ENCODE measurements at regions not wholly inside any gene's neighbourhood (a gene's known extent, or its start where the extent isn't known, plus 50 kb on each side); places are given as distances from the start of the nearest gene placed in this dataset.

DNA sequence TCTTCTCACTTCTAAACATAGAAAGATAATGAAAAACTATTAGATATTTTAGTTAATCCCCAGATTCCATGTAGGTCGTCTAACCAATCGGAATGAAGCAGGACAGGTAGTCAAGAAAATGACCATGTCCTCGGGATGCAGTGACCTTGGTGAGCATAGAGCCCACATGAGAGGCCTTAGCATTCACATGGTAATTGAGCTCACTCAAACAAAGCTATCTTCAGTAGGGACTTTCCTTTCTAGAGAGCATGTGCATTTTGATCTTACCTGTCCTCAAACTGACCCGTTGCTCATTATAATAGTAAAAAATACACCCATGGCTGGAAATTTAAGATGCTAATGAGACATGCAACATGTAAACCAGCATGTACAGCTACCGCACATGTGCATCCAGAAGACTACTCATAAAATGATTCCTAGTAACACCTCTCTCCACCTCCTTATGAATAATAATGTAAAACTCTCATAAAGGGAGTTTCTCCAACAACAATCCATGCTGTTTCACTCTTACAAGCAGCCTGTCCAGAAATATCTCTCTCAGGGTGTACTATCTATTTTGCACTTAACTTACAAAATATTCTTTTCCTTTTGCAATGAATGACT is 274.0 kb upstream of the CDH9 start:
- DNase-seq (no peak), ATAC-seq (no peak)
- Mint-ChIP-seq H3K36me3 (no peaks in the 10 kb centered on the region), H3K4me3 (no peak overlapping the region), H3K27me3 (no peaks in the 10 kb centered on the region), H3K9me3 (peaks cover 0 to 28% (median 5%) of the 10 kb centered on the region in 9 donors), H3K4me1 (no peaks in the 10 kb centered on the region), H3K27ac (no peak overlapping the region)
- POLR2A ChIA-PET, result no interaction called here

DNA sequence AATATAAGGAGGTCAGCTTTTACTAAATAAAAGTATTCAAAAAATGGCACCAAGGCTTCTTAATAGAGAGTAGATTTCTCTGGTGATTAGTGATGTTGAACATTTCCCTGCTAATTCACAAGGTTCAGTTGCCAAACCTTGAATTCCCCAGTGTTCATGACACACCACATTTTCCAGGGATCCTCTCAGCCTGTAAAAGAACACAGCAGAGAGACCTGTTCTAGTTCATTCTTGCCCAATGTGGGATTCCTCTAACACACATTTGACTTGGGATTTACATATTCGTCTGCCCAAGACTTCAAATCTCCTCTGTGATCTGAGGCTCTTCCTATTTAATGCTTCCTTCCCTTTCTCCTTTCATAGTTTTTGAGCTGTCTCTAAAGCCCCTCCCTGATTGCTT is 273.2 kb upstream of the CDH9 start:
- Mint-ChIP-seq H3K27ac (no peak overlapping the region), H3K27me3 (no peaks in the 10 kb centered on the region), H3K36me3 (no peaks in the 10 kb centered on the region), H3K4me3 (no peak overlapping the region), H3K9me3 (peaks cover 0 to 29% (median 5%) of the 10 kb centered on the region in 9 donors), H3K4me1 (no peaks in the 10 kb centered on the region)
- POLR2A ChIA-PET, result no interaction called here
- ATAC-seq (no peak), DNase-seq (no peak)

DNA sequence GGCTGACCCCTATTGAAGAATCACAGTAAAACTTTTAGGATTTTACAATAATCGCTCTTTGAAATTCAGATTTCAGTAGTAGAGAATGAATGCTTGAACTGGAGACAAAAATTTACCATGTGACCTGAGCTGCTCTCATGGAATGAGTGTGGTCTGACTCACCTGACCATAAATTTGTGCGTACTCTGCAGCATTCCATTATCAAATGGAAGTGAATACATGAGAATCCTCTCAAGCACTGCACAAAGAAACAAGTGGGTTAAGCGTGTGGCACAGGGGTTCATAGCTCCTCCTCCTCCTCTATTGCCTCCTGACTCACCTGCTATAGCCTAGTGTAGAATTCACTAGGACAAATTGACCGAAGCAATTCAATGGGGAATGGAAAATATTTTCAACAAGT is 269.8 kb upstream of the CDH9 start:
- Mint-ChIP-seq H3K4me1 (no peaks in the 10 kb centered on the region), H3K27me3 (no peaks in the 10 kb centered on the region), H3K27ac (no peak overlapping the region), H3K36me3 (no peaks in the 10 kb centered on the region), H3K4me3 (no peak overlapping the region), H3K9me3 (peaks cover 0 to 25% (median 4%) of the 10 kb centered on the region in 9 donors)
- ATAC-seq, result no peak
- DNase-seq, result no peak
- POLR2A ChIA-PET, result no interaction called here

DNA sequence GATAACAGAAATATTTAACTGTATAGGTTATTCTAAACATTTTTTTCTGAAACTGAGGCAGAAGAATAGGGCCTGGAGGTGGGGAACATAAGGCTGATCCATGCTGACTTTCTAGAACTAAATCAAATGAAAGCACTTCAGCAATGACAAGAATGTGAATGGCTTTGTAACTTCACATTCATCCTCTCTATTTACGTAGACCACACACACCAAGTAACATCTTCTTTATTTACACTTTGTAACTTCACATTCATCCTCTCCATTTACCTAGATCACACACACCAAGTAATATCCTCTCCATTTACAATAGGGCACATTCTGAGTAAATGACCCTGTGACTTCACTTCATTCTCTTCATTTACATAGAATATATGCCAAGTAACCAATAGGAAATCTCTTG is 251.8 kb upstream of the CDH9 start:
- POLR2A ChIA-PET, result no interaction called here
- no peak for DNase-seq
- Mint-ChIP-seq H3K9me3 (peaks cover 0 to 20% (median 13%) of the 10 kb centered on the region in 9 donors), H3K36me3 (no peaks in the 10 kb centered on the region), H3K4me3 (no peak overlapping the region), H3K4me1 (no peaks in the 10 kb centered on the region), H3K27me3 (no peaks in the 10 kb centered on the region), H3K27ac (no peak overlapping the region)
- ATAC-seq, result no peak

DNA sequence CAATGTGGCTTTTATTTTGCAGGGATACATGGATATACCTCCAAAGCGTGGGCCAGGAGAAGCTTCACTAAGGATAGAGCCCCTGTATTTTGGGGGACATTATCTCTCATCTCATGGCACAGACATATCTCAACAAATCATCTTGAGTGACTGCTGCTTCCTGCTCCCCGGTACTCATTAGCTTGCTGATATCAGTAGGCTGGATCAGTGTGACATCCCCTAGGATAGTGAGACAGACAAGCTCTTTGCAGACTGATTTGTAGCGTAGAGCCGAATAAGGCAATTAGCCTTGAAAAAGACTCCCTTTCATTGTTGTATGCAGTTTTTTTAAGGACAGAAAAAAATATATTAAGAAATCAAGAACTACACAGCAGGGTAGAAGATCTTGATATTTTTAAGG is 237.7 kb upstream of the CDH9 start:
- no peak overlapping the region for H3K4me3 Mint-ChIP-seq
- POLR2A ChIA-PET, result no interaction called here
- no peak for DNase-seq
- peaks cover 0 to 27% (median 5%) of the 10 kb centered on the region in 9 donors for H3K9me3 Mint-ChIP-seq
- H3K36me3 Mint-ChIP-seq, result peaks cover 0 to 8% (median 0%) of the 10 kb centered on the region in 3 donors
- H3K4me1 Mint-ChIP-seq, result no peaks in the 10 kb centered on the region
- no peaks in the 10 kb centered on the region for H3K27me3 Mint-ChIP-seq
- H3K27ac Mint-ChIP-seq, result no peak overlapping the region
- ATAC-seq, result no peak

DNA sequence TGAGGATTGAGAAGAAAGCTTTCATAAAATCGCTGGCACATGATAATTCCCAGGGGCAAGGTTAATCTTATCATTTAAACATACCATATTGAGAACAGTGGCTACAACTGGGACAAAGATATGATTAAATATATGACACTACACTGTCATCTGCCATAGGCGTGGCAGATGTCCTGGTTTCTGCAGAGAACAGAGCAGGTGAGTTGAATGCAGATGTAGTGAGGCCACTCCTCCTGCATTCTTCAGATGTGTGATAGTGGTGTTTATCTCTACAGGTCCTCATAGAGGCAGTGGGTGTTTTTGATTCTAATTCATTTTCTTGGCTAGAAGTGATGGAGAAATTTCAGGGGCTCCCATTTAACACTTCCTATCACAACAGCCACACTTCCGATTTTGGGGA is 237.0 kb upstream of the CDH9 start:
- no peak overlapping the region for H3K4me3 Mint-ChIP-seq
- H3K4me1 Mint-ChIP-seq, result no peaks in the 10 kb centered on the region
- POLR2A ChIA-PET, result no interaction called here
- peaks cover 0 to 29% (median 5%) of the 10 kb centered on the region in 9 donors for H3K9me3 Mint-ChIP-seq
- H3K36me3 Mint-ChIP-seq, result peaks cover 0 to 8% (median 0%) of the 10 kb centered on the region in 3 donors
- H3K27ac Mint-ChIP-seq, result no peak overlapping the region
- no peaks in the 10 kb centered on the region for H3K27me3 Mint-ChIP-seq
- DNase-seq (no peak), ATAC-seq (no peak)

DNA sequence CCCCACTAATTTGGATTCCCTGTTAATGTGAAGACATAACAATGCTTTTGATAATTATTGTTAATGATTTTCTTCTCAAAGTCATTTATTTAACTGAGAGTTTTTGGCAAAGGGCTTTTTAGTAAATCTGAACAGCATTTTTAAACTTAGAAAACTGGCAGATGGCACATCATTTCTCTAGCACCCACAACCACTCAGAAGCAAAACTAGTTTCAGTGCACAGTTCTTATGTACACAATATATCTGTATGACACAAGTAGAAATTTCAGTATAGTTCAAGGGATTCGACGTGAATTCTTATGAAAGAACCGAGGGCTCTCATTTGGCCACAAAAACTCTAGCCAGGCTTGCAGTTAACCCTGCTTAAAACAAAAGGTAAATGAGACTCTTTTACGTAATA is 231.4 kb upstream of the CDH9 start:
- Mint-ChIP-seq H3K4me3 (no peak overlapping the region), H3K9me3 (peaks cover 0 to 39% (median 10%) of the 10 kb centered on the region in 9 donors), H3K36me3 (peaks cover 0 to 8% (median 0%) of the 10 kb centered on the region in 3 donors), H3K27me3 (no peaks in the 10 kb centered on the region), H3K4me1 (no peaks in the 10 kb centered on the region), H3K27ac (no peak overlapping the region)
- no peak for DNase-seq
- POLR2A ChIA-PET, result no interaction called here
- ATAC-seq, result no peak

DNA sequence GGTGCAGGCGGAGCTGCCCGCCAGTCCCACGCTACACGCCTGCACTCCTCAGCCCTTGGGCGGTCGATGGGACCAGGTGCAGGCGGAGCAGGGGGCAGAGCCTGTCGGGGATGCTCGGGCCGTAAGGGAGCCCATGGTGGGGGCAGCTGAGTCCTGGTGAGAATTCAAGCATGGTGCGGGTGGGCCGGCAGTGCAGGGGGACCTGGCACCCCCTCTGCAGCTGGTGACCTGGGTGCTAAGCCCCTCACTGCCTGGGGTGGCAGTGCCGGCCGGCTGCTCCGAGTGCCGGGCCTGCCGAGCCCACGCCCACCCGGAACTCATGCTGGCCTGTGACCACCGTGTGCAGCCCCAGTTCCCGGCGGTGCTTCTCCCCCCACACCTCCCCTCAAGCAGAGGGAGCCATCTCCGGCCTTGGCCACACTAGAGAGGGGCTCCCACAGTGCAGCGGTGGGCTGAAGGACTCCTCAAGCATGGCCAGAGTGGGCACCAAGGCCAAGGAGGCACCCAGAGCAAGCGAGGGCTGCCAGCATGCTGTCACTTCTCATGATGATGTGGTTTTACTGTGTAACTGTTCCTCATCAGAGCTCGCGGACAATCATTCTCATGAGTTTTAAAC is 228.9 kb upstream of the CDH9 start:
- H3K4me3 Mint-ChIP-seq, result no peak overlapping the region
- H3K4me1 Mint-ChIP-seq, result no peaks in the 10 kb centered on the region
- peaks cover 0 to 46% (median 18%) of the 10 kb centered on the region in 9 donors for H3K9me3 Mint-ChIP-seq
- no peak overlapping the region for H3K27ac Mint-ChIP-seq
- no peaks in the 10 kb centered on the region for H3K27me3 Mint-ChIP-seq
- H3K36me3 Mint-ChIP-seq, result no peaks in the 10 kb centered on the region
- no peak for ATAC-seq
- DNase-seq, result no peak
- POLR2A ChIA-PET, result no interaction called here

DNA sequence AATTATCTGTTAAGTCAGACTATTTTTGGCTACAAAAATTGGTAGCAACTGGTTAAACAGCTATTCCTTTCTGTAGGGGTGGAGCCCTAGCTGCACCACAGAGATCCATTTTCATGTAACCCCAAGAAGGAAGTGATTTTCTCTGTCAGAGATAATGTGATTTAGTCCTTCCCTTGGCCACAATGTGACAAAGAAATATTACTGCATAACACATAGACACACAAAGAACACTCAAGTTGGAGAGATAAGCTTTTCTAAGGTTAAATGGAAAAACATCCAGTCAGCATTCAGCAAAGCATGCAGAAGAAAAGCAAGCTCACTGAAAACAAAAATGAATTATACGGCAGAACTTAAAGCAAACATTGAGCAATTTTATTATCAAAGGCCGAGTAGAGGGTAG is 227.8 kb upstream of the CDH9 start:
- ATAC-seq, result no peak
- Mint-ChIP-seq H3K27ac (no peak overlapping the region), H3K36me3 (no peaks in the 10 kb centered on the region), H3K9me3 (peaks cover 0 to 47% (median 18%) of the 10 kb centered on the region in 9 donors), H3K4me3 (no peak overlapping the region), H3K27me3 (no peaks in the 10 kb centered on the region), H3K4me1 (no peaks in the 10 kb centered on the region)
- POLR2A ChIA-PET, result no interaction called here
- DNase-seq, result no peak

DNA sequence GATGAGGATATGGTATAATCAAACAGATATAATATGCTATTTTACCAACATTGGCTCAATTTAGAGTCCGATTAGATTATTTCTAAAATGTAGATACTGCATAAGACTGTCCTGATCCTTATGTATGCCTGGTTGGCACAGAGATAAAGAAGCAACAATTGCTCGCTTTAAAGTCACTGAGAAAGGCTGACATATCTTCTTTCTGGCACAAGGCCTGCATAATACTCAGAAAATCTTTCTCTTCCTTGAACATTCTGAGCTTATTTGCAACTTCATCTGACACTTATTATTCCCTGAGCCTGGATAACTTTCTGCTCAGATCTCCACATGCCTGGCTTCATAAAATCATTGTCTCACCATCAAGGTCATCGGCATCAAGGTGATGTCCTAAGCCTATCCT is 219.3 kb upstream of the CDH9 start:
- Mint-ChIP-seq H3K36me3 (no peaks in the 10 kb centered on the region), H3K4me1 (no peaks in the 10 kb centered on the region), H3K27ac (no peak overlapping the region), H3K9me3 (peaks cover 0 to 30% (median 6%) of the 10 kb centered on the region in 9 donors), H3K4me3 (no peak overlapping the region), H3K27me3 (no peaks in the 10 kb centered on the region)
- no peak for ATAC-seq
- no peak for DNase-seq
- POLR2A ChIA-PET, result no interaction called here

DNA sequence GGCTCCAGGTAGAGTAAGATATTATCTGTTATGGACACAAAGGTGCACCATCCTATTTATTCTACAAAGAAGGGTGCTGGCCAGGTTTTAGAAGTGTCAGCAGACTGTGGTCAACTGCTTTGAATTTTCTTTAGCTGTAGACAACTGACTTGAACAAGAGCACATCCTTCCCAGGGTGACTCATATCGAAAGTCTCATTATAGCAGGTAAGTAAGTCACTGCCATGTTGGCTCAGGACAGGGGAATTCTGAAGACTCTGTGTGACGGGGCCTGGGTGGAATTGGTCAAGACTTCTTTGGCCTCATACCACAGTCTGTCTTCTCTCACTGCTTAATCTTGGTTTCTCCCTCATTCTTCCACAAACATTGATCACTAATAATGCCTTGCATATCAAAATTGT is 214.5 kb upstream of the CDH9 start:
- POLR2A ChIA-PET, result no interaction called here
- H3K27ac Mint-ChIP-seq, result no peak overlapping the region
- no peaks in the 10 kb centered on the region for H3K36me3 Mint-ChIP-seq

DNA sequence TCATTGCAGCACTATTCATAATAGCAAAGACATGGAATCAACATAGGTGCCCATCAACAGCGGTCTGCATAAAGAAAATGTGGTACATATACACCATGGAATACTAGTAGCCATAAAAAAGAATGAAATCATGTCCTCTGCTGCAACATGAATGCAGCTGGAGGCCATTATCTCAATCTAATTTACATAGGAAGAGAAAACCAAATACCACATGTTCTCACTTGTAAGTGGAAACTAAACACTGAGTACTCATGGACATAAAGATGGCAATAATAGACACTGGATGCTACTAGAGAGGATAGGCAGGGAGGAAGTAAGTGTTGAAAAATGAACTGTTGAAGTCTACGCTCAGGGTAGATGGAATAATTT is 203.9 kb upstream of the CDH9 start:
- Mint-ChIP-seq H3K27me3 (no peaks in the 10 kb centered on the region), H3K4me3 (no peak overlapping the region), H3K9me3 (peaks cover 0 to 9% (median 4%) of the 10 kb centered on the region in 9 donors), H3K4me1 (no peaks in the 10 kb centered on the region), H3K27ac (no peak overlapping the region), H3K36me3 (no peaks in the 10 kb centered on the region)
- DNase-seq (no peak), ATAC-seq (no peak)
- POLR2A ChIA-PET, result no interaction called here

More for the DNA sequence above, 214.5 kb upstream of the CDH9 start:
- no peaks in the 10 kb centered on the region for H3K27me3 Mint-ChIP-seq
- no peaks in the 10 kb centered on the region for H3K4me1 Mint-ChIP-seq
- ATAC-seq (no peak), DNase-seq (no peak)
- peaks cover 0 to 10% (median 4%) of the 10 kb centered on the region in 9 donors for H3K9me3 Mint-ChIP-seq
- no peak overlapping the region for H3K4me3 Mint-ChIP-seq

DNA sequence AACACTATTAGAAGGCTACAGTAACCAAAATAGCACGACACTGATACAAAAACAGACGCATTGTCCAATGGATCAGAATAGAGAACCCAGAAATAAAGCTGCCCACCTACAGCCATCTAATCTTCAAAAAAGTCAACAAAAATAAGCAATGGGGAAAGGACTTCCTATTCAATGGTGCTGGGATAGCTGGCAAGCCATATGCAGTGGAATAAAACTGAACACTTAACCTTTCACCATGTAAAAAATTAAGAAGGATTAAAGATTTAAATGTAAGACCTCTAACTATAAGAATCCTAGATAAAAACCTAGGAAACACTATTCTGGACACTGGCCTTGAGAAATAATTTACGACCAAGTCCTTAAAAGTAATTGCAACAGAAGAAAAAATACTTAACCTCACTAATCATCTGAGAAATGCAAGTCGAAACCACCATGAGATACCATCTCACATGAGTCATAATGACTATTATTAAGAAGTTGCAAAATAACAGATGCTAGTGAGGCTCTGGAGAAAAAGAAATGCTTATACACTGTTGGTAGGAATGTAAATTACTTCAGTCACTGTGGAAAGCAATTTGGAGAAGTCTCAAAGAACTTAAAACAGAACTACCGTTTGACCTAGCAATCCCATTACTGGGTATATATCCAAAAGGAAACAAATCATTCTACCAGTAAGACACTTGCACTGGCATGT is 203.3 kb upstream of the CDH9 start:
- no peaks in the 10 kb centered on the region for H3K36me3 Mint-ChIP-seq
- no peak overlapping the region for H3K4me3 Mint-ChIP-seq
- ATAC-seq (no peak), DNase-seq (no peak)
- H3K27ac Mint-ChIP-seq, result no peak overlapping the region
- POLR2A ChIA-PET, result no interaction called here
- H3K4me1 Mint-ChIP-seq, result no peaks in the 10 kb centered on the region
- no peaks in the 10 kb centered on the region for H3K27me3 Mint-ChIP-seq
- peaks cover 0 to 9% (median 3%) of the 10 kb centered on the region in 9 donors for H3K9me3 Mint-ChIP-seq

DNA sequence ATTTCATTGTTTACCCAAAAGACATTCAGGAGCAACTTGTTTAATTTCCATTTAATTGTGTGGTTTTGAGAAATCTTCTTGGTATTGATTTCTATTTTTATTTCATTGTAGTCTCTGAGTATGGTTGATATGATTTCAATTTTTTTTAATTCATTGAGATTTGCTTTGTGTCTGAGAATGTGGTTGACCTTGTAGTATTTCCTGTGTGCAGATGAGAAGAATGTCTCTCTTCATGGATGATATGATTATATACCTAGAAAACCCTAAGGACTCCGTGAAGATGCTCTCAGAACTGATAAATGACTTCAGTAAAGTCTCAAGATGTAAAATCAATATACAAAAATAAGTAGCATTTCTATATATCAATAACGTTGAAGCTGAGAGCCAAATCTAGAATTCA is 202.4 kb upstream of the CDH9 start:
- Mint-ChIP-seq H3K9me3 (peaks cover 0 to 9% (median 3%) of the 10 kb centered on the region in 9 donors), H3K36me3 (no peaks in the 10 kb centered on the region), H3K4me3 (no peak overlapping the region), H3K27me3 (no peaks in the 10 kb centered on the region), H3K27ac (no peak overlapping the region), H3K4me1 (no peaks in the 10 kb centered on the region)
- POLR2A ChIA-PET, result no interaction called here
- ATAC-seq (no peak), DNase-seq (no peak)

Data from naive thymus-derived CD8-positive, alpha-beta T cell (primary cell).